ENCODE measurements at regions not wholly inside any gene's neighbourhood (a gene's known extent, or its start where the extent isn't known, plus 50 kb on each side); places are given as distances from the start of the nearest gene placed in this dataset.
A peak's percentile ranks its signal among the peaks of the same experiment; 100 is the strongest.

GRCh38 chr6:113664909-113665308 lies 192.2 kb upstream of the MARCKS start:
- Histone ChIP-seq H3K4me1 (no peaks in the 10 kb centered on the region), H3K4me3 (no peak overlapping the region), H3K27me3 (no peaks in the 10 kb centered on the region), H3K36me3 (no peaks in the 10 kb centered on the region), H3K9me3 (no peaks in the 10 kb centered on the region), H3K27ac (no peak overlapping the region)
- DNase-seq, result no peak
- TF ChIP-seq POLR2A (IDR thresholded peaks at IDR 0.05), result no peak
- TF ChIP-seq CTCF (IDR thresholded peaks at IDR 0.05), result no peak
- intact Hi-C loops (cut with DNase I; ENCODE audit: low total_unique reads), result no loop called here

GRCh38 chr6:113668641-113669408 lies 188.3 kb upstream of the MARCKS start:
- no peak for DNase-seq
- TF ChIP-seq CTCF (IDR thresholded peaks at IDR 0.05), result no peak
- TF ChIP-seq POLR2A (IDR thresholded peaks at IDR 0.05), result no peak
- Histone ChIP-seq H3K27ac (no peak overlapping the region), H3K36me3 (no peaks in the 10 kb centered on the region), H3K9me3 (no peaks in the 10 kb centered on the region), H3K27me3 (no peaks in the 10 kb centered on the region), H3K4me3 (no peak overlapping the region), H3K4me1 (no peaks in the 10 kb centered on the region)
- intact Hi-C loops (cut with DNase I; ENCODE audit: low total_unique reads), result no loop called here

GRCh38 chr6:113669606-113670005 lies 187.5 kb upstream of the MARCKS start:
- H3K9me3 ChIP-seq, result no peaks in the 10 kb centered on the region
- DNase-seq, result no peak
- no peak overlapping the region for H3K27ac ChIP-seq
- H3K4me1 ChIP-seq, result no peaks in the 10 kb centered on the region
- H3K36me3 ChIP-seq, result no peaks in the 10 kb centered on the region
- intact Hi-C loops (cut with DNase I; ENCODE audit: low total_unique reads), result no loop called here
- no peak overlapping the region for H3K4me3 ChIP-seq
- TF ChIP-seq CTCF (IDR thresholded peaks at IDR 0.05), result no peak
- TF ChIP-seq POLR2A (IDR thresholded peaks at IDR 0.05), result no peak
- H3K27me3 ChIP-seq, result no peaks in the 10 kb centered on the region

GRCh38 chr6:113671421-113671820 lies 185.7 kb upstream of the MARCKS start:
- intact Hi-C loops (cut with DNase I; ENCODE audit: low total_unique reads), result no loop called here
- Histone ChIP-seq H3K4me1 (no peaks in the 10 kb centered on the region), H3K4me3 (no peak overlapping the region), H3K27me3 (no peaks in the 10 kb centered on the region), H3K27ac (no peak overlapping the region), H3K36me3 (no peaks in the 10 kb centered on the region), H3K9me3 (no peaks in the 10 kb centered on the region)
- no peak for TF ChIP-seq POLR2A (IDR thresholded peaks at IDR 0.05)
- TF ChIP-seq CTCF (IDR thresholded peaks at IDR 0.05), result no peak
- DNase-seq, result no peak

- no peaks in the 10 kb centered on the region for H3K4me1 ChIP-seq
- no peaks in the 10 kb centered on the region for H3K9me3 ChIP-seq
- H3K36me3 ChIP-seq, result no peaks in the 10 kb centered on the region
- intact Hi-C loops (cut with DNase I; ENCODE audit: low total_unique reads), result no loop called here
- H3K27me3 ChIP-seq, result no peaks in the 10 kb centered on the region
- TF ChIP-seq CTCF (IDR thresholded peaks at IDR 0.05) (no peak), POLR2A (IDR thresholded peaks at IDR 0.05) (no peak)
- DNase-seq, result peak; percentile 28 to 36
- H3K4me3 ChIP-seq, result peak overlapping the region in 1 of 2 donors; percentile 15
- H3K27ac ChIP-seq, result peak overlapping the region; percentile 9 to 19
Measured at GRCh38 chr6:113672491-113673149, 184.5 kb upstream of the MARCKS start.
